Right renal pelvis (tissue), 4 donors: ENCODE measurements at regions not wholly inside any gene's neighbourhood (a gene's known extent, or its start where the extent isn't known, plus 50 kb on each side); places are given as distances from the start of the nearest gene placed in this dataset.

Source experiments
- DNase-seq, 4 donors: peaks; one replicate each; pipeline ENCODE4 v3.0.0-alpha.2; 2013; ENCODE audit warnings: low read depth in 4 of 4, low spot score in 3 of 4, missing footprints in 1 of 4

DNA sequence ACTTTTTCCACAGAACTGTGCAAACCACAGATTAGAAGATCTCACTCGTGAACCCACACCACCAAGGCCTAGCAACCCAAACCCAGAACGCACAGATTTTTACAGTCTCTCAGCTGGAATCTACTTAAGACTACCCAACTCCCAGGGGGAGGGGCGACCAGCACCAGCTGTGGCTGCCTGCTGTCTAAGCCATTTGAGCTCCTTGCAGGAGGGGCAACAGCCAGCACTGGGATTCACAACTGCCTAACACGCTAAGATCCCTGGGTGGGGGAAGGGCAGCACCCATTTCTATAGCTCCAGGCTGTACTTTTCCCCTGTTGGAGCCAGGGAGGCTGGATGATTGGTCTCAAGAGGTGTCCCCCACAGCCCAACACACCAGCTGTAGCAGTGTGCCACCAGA is 368.8 kb downstream of the SUCLA2 start:
- no peak for DNase-seq

DNA sequence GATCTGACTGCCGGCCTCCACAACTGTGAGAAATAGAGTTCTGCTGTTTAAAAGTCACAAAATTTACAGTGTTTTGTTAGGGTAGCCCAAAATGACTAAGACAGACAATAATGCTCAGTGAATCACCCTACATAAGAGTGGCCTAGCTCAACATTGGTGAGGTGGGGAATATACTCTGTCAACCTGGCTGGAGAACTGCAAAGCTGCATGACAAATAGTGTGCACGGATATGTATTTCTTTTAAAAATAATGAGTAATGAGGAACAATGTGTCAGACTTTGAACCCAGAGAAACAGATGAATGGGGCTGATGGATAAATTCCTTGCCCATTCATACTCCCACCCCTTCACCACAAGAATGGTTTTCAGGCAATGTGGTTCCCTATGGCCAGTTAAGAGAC is 372.4 kb downstream of the SUCLA2 start:
- no peak for DNase-seq

DNA sequence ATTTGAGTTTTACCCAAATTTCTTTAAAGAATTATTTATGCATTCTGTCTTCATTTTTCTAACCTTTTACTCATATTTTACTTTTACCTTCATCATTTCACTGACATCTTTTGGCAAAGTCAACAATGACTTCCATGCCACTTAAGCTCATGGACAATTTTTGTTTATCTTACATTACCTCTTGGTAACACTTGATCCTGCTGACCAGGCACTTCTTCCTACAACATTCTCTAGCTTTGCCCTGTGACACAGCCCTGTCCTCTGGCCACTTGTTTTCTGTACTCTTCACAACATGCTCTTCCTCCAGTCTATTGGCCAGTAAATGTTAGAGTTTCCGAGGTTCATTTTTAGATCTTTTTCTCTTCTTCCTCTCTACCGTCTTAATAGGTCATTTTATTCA is 377.2 kb downstream of the SUCLA2 start:
- DNase-seq = no peak

DNA sequence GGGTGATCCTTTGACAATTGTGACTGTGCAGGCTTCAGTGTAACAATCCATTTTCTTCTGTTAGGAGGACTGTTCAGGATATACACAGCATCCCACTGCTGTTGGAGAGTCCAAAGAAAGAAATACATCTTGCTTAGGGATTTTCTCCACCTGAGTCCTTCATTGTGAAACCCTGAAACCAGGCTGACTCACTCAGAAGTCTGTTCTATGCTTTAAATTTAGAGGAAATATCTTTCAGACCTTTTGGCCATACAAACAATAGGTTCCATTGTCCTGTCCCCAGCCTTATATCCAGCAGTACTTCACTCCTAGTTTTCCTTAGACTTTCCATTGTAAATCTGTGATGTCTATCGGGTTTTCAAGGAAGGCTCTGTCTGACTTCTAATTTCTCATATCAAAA is 379.1 kb downstream of the SUCLA2 start:
- no peak for DNase-seq

DNA sequence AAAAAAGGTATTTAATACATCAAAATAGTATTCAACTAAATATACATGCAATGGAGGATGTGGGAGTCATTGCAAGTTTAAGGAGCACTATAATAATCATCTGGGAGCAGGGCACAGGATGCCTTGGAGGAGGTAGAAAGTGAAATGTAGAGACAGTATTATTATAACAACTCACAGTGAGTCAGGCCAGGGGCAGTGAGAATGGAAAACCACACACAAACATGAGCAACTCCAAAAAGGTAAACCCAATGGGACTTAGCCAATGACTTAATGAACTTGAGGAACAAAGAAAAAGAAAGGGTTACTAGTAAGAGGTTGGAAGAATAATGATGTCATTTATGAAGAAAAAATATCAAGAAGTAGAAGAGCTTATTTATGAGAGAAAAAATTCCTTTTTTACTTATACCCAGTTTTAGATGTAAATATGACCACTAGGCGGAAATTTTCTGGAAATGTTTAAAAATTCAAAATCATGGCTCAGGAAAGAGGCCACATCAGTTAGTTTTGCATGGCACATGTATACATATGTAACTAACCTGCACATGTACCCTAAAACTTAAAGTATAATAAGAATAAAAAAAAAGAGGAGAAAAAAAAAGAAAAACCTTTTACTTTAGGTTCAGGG is 389.3 kb downstream of the SUCLA2 start:
- DNase-seq = no peak

DNA sequence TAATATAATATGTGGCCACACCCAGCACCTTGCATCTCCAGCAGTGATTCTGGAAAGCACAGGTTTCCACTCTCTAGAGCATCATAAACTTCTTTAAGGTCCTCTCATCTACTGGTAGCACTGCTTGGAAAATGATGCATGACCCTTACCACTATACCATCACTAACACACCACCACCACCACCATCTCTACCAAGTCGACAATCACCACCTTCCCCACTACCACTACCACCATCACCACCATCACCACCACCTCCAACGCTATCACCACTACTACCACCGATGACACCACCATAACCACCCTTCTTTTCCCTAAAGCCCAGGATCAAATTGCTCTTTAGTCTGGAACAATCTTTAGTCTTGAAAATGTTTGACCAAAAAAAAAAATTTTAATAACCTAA is 390.4 kb downstream of the SUCLA2 start:
- DNase-seq = no peak

DNA sequence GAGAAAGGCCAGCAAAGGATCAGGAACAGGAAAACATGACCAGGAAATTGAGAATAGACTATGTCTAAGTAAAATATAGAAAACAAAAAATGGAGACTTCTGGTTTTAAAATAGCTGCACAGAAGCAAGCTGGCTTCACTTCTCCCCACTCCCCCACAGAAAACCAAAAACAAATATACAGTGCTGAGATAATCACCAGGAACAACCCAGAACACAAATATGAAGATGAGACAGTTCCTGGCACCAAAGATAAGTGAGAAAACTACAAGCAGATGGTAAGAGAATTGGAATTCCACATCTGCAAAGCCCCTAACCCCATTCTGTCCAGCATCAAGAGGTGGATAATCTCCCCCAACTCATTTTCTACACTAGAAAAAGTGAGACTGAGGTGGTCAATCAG is 397.7 kb downstream of the SUCLA2 start:
- no peak for DNase-seq

DNA sequence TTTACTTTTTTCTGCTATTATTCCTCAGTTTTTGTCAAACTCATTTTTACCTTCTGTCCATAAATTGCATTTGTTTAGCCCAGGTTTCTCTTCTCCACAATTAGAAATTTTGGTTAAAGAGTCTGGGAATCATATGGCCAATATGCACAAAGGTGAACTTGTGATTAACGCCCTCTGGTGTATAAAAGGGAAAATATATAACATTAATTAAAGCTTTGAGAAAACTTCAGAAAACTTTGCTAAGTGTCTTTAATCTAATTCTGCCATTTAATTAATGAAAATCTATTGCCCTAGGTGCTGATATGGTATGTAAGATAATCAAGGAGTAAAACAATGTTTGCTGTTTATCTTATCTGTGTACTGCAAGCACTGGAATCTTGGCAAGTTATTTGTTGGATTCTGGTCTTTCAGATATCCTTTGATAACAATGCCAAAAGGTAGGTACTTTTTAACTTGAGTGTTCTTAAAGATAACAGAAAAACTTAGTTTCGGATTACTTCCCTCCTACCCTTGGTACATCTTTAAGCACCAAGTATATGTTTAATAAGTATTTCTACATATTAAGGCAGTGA is 402.6 kb downstream of the SUCLA2 start:
- DNase-seq = no peak

DNA sequence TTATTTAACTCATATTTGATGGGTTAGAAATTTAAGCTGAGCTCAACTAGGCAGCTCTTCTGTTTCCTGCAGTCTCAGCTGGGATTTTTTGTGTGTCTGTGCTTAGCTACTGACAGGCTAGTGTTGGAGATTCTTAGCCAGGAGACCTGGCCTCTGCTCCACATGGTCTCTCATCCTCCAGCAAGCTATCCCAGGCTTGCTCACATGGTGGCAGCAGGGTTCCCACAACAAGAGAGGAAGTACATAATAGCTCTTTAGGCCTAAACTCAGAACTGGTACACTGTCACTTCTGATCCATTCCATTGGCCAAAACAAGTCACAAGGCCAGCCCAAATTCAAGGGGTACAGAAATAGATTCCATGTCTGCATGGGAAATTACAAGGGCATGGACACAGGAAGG is 406.2 kb downstream of the SUCLA2 start:
- no peak for DNase-seq

DNA sequence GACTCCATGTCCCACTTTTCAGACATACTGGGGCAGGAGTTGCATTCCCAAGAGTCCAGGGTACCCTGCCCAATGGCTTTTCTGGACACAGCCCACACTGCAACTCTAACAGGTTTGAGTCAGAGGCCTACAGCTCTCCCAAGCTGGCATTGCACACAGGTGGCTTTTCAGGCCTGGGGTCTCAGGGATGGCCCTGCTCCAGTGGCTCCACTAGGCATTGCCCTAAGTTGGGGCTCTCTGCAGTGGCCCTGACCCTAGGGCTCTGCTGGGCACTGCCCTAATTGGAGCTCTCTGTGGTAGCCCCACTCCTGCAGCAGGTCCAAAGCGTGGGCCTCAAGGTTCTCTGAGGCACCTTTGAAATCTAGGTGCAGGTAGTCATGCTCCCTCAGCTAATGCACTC is 408.8 kb downstream of the SUCLA2 start:
- DNase-seq = no peak

DNA sequence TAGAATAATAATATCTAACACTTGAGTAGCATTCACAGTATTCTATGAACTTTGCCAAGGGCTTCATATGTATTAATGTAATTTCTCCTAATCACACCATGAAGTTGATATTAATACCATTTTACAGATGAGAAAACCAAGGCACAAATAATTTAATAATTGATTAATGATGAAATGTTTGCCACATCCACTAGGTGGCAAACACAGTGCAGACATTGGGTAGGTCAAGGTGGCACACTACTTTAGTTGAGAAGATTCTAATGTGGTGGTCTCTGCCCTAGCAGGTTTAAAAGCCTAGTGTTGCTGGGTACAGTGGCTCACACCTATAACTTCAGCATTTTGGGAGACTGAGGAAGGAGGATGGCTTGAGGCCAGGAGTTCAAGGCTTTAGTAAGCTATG is 412.4 kb downstream of the SUCLA2 start:
- no peak for DNase-seq

DNA sequence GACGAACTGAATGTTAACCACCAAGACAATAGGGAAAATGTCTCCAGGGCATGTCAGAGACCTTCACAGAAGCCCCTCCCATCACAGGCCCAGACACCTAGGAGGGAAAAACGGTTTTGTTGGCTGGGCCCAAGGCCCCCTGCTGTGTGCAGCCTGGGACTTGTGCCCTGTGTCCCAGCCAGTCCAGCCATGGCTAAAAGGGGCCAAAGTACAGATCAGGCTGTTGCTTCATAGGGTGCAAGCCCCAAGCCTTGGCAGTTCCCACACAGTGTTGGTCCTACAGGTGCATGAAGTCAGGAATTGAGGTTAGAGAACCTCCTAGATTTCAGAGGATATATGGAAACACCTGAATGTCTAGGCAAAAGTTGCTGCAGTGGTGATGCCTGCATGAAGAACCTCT is 428.7 kb downstream of the SUCLA2 start:
- no peak for DNase-seq

DNA sequence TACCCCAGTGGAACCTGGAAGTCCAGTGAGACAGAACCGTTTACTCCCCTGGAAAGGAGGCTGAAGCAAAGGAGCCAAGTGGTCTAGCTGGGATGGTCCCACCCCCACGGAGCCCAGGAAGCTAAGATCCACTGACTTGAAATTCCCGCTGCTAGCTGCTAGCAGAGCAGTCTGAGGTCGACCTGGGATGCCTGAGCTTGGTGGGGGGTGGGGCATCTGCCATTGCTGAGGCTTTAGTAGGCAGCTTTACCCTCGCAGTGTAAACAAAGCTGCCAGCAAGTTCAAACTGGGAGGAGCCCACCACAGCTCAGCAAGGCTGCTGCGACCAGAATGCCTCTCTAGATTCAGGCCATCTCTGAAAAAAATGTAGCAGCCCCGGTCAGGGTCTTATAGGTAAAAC is 437.0 kb downstream of the SUCLA2 start:
- DNase-seq = no peak

DNA sequence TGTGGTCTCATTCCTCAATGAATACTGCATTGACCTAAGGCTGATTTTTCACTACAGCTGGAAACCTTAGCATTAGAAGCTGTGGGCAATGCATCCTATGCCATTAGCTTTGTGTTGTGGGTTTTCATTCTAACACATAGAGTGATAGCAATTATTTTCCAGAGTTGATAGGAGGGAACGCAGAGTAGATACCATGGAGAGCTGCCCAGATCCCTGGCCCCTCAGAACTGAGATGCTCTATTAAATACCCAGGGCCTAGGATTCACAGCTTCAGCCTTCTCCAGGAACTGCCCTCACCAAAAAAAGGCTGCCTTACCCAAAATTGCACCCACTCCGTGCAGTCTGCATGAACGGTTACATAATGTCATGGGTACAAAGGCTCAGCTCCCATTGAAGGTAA is 444.4 kb downstream of the SUCLA2 start:
- no peak for DNase-seq

DNA sequence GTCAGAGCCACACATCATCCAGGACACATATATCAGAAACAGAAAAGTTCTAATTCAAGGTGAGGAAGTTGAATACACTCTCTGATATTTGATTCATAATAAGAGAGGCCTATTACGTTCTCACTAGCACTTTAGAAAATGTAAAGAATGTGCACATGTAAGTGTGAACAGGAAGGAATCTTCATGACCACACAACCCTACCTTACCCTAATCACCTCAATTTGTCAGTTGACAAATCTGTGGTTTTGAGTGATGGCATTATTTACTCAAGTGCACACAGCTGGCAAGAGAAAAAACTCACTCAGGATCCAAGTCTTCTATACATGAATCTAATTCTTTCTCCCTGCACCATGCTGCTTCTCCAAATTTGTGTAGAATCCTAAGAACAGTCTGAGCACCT is 445.8 kb downstream of the SUCLA2 start:
- DNase-seq = no peak

DNA sequence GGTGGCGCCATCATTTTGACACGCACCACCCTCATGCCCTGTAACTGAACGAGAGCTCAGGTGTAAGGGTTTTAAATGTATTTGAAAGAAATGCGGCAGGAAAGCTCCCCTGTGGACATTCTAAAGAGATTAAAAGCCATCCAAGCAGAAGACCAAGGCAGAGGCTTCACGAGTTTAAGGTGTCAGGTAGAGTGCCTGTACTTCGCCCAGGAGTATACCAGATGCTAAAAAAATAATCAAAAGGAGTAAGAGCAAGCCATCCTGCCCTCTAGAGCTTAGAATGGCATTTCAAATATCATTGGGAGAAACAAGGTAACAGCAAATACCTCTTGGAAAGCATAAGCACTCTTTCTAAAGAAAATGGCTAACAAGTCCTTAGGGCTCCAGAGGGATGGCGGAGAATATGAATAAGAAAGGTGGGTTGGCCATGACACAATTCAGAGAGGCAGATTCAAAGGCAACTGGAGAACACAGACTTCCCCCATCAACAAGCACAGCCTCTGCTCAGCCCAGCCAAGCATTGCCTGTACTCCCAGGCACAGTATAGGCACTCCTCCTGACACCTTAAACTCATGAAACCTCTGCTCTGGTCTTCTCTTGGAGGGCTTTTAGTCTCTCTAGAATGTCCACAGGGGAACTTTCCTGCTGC is 447.6 kb downstream of the SUCLA2 start:
- no peak for DNase-seq

DNA sequence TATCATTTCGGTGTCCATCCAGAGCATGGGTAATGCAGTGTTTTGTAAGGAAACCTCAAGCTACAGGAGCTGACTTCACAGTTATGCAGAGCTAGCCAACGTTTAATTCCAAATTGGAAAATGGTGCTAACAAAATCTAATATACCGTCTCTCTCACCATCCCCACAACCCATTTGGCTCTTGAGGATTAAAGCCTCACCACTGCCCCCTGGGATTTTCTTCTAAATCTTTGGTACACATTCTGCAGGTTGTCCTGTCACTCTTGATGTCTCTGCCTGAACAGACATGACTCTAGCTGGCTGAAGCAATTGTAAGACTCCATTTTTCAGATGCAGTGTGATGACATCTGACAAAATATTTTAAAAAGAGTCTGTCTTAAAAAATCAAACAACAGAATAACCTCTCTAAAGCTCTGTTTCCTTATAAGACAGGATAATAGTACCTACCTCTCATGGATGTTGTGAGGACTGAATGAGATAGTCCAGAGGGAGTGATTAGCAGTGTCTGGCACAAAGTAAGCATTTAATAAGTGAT is 451.8 kb downstream of the SUCLA2 start:
- no peak for DNase-seq

DNA sequence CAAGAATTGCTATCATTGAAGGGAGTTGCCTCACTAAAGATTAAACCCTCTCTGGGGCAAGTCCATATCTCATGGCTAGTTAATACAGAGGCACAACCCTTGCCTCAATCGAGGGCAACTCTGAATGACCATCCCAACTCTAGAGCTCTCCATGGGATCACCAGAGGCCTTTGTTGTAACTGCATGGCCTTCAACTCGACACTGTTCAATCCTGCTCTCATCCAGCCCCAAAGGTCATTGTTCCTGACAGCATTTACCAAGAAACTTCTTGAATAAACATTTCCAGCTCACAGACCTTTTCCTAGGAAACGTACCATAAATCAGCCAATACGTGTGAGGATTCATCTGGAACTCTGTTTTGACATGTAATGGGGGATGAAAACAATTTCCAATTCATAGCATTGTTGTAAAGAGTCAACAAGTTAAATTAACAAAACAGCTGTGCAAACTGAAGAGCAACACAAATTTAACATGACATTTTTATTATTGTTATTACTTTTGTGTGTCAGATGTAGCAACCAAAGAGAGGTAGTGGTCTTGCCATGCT is 452.7 kb downstream of the SUCLA2 start:
- peak in 3 of 4 donors; percentile 22 to 54 (median 39) for DNase-seq

DNA sequence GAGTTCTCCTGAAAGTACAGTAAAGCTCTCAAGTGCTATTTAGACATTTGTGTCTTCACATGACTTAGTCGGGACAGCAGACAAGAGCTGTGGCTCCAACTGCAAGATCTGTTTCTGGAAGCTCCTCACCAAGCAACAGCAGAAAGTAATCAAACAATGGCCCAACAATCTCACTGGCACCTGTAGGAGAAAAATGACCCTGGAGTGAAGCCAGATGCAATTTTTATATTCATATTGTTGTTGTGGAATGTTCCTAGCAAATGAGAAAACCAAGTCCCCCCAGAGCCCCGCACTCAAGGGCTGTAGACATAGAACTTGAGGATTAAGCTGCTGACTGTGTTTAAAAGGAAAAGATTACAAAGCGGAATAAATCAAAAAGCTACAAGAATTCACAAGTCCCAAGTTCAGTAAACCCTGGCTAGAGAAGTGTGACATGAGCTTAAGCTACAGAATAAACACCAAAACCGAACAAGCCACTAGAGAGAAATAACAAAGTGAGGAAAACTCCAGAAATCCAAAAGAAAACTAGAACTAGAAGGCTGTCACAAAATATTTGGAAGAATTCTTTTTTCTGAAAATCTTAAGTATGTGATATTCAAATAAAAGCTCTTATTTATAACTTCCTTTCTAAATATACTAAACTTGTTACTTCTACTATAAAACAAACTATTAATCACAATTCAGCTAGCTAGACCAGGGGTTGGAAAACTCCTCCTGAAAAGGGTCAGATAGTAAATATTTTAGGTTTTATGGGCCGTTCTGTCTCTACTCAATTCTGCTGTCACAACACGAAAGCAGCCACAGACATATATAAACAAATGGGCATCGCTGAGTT is 454.5 kb downstream of the SUCLA2 start:
- peak in 2 of 4 donors; percentile 40 to 57 for DNase-seq

DNA sequence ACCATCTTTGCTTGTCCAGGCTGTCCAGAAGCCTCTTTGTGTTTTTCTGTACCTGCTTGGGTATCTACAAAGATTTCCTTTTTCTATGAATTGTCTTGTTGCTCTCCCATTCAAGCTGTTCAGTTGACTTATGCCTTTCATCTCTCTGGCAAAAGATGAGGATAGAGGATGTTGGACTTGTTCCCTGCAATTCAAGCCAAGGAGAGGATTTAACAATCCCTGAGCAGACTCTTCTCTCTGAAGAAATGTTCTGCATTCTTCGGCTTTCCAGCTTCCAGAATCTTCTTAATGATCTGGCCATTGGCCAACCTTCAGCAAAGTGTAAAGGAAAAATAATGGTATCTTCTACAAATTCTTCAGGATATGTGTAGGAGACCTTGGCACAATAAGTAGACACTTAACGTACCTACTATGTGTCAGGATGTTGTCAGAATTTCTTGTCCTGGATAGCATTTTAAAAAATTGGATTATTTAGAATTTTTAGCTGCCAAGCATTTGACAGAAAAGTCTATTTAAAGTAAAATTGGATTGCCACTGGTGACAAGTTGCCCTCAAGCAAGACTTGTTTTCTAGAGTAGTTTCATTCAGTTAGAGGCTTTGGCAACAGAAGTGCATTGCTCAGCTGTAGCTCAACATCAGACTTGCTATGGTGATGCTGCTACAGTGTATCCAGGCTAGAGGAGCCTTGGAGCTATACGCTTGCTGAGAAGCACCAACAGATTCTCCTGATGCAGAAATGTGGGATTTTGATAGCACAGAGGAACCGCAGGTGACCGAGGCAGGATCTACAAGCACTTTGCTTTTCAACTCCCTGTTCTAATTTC is 455.7 kb downstream of the SUCLA2 start:
- DNase-seq = no peak
